Stimulated activated CD8-positive, alpha-beta memory T cell treated with anti-CD3 and anti-CD28 coated beads, Interleukin-7, amount 100 ng/mL, for 48 hours (primary cell): ENCODE measurements at regions not wholly inside any gene's neighbourhood (a gene's known extent, or its start where the extent isn't known, plus 50 kb on each side); places are given as distances from the start of the nearest gene placed in this dataset.

Experiments used
- DNase-seq, 2 donors: peaks; one replicate each; pipeline ENCODE4 v3.0.0-alpha.2; 2020; ENCODE audit warnings: low read depth in 1 of 2; ENCODE audit errors: extremely low read depth in 1 of 2

- DNase-seq, result no peak
Measured at GRCh38 chr16:54813778-54814177, 116.9 kb upstream of the IRX5 start.

GRCh38 chr16:54812229-54812628 is 118.4 kb upstream of the IRX5 start:
- DNase-seq, result no peak

GRCh38 chr16:54808890-54809289 is 121.8 kb upstream of the IRX5 start:
- DNase-seq, result no peak

GRCh38 chr16:54806881-54807360 is 123.7 kb upstream of the IRX5 start:
- DNase-seq, result no peak

GRCh38 chr16:54806378-54806777 is 124.3 kb upstream of the IRX5 start:
- DNase-seq, result no peak

GRCh38 chr16:54805648-54806047 is 125.0 kb upstream of the IRX5 start:
- no peak for DNase-seq

- no peak for DNase-seq
Measured at GRCh38 chr16:54801057-54801844, 129.4 kb upstream of the IRX5 start.

GRCh38 chr16:54798267-54798666 is 132.4 kb upstream of the IRX5 start:
- no peak for DNase-seq

GRCh38 chr16:54796211-54796610 is 134.5 kb upstream of the IRX5 start:
- no peak for DNase-seq

- DNase-seq, result no peak
Measured at GRCh38 chr16:54792811-54793210, 137.9 kb upstream of the IRX5 start.

GRCh38 chr16:54787045-54787444 is 143.6 kb upstream of the IRX5 start:
- DNase-seq, result no peak

GRCh38 chr16:54783980-54784379 is 146.7 kb upstream of the IRX5 start:
- DNase-seq, result no peak

GRCh38 chr16:54783226-54783625 is 147.4 kb upstream of the IRX5 start:
- no peak for DNase-seq

GRCh38 chr16:54780266-54780665 is 150.4 kb upstream of the IRX5 start:
- DNase-seq, result no peak

- DNase-seq, result no peak
Measured at GRCh38 chr16:54779549-54779948, 151.1 kb upstream of the IRX5 start.

GRCh38 chr16:54774768-54775167 is 155.9 kb upstream of the IRX5 start:
- no peak for DNase-seq

- no peak for DNase-seq
Measured at GRCh38 chr16:54772400-54772799, 158.3 kb upstream of the IRX5 start.

- DNase-seq, result no peak
Measured at GRCh38 chr16:54766355-54766754, 164.3 kb upstream of the IRX5 start.

GRCh38 chr16:54750249-54750648 is 180.4 kb upstream of the IRX5 start:
- DNase-seq, result no peak

- DNase-seq, result no peak
Measured at GRCh38 chr16:54748611-54749190, 182.0 kb upstream of the IRX5 start.

GRCh38 chr16:54746596-54746995 is 184.1 kb upstream of the IRX5 start:
- no peak for DNase-seq

GRCh38 chr16:54744998-54745397 is 185.7 kb upstream of the IRX5 start:
- DNase-seq, result no peak

- DNase-seq, result no peak
Measured at GRCh38 chr16:54742436-54742835, 188.2 kb upstream of the IRX5 start.
